ENCODE measurements at regions not wholly inside any gene's neighbourhood (a gene's known extent, or its start where the extent isn't known, plus 50 kb on each side); places are given as distances from the start of the nearest gene placed in this dataset.

DNA sequence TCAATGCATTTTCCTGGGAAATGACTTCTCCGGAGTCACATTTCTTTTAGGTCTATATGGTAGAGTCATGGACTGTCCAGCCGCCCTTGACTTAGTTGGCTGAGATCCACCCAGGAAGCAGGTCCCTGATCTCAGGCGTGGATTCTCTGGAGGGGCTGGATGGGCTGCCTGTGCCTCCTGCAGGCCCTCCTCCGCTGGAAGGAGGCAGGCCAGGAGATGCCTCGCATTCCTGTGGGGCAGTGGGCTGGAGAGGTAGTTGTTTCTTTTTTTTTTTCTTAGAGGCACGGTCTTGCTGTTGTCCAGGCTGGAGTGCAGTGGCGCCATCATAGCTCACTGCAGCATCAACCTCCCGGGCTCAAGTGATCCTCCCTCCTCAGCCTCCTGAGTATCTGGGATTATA, 129.0 kb upstream of the MYCN start:
- TF ChIP-seq CTCF (IDR thresholded peaks at IDR 0.05; ENCODE audit: low read depth, low read length, missing control alignments), result no peak
- DNase-seq (ENCODE audit: extremely low read depth, low read depth), result no peak
- no peak overlapping the region for H3K4me3 ChIP-seq (replicated peaks; ENCODE audit: low read depth, low read length)

GRCh38 chr2:15812187-15812780, 128.1 kb upstream of the MYCN start:
- no peak for TF ChIP-seq CTCF (IDR thresholded peaks at IDR 0.05; ENCODE audit: low read depth, low read length, missing control alignments)
- DNase-seq (ENCODE audit: extremely low read depth, low read depth), result no peak
- no peak overlapping the region for H3K4me3 ChIP-seq (replicated peaks; ENCODE audit: low read depth, low read length)

DNA sequence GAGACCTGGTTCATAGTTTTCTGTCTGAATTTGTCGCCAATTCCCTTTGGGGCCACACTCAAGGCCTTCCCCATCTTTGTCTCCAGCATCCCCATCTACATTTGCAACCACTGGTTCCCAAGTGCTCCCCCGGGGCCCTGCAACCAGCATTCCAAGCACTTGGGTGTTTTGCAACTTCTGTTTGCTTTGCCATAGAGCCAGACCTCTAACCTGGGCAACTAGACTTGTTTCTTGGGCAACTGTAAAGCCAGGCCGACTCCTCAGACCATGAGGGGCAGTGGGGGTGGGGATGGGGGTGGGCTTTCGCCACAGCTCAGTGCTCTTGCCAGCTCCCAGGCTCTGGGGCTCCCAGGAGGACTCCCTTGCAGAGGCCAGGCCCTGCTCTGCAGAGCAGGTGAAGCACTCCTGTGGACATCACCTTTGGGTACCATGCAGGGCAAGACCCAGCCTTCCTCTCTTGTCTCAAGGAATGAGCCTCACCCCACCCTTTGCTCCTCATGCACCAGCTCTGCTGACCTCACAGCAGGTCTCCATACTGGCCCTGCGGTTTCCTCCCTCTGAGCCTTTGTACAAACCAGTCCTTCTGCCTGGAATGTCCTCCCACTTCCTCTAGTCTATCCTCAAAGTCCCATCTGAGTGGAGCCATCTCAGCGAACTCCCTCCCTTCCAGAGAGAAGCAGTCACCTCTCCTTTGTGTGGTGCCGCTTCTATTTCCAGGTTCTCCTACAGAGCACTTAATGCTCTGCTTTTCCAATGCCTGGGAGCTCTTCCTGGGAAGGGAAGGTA, 126.7 kb upstream of the MYCN start:
- no peak for TF ChIP-seq CTCF (IDR thresholded peaks at IDR 0.05; ENCODE audit: low read depth, low read length, missing control alignments)
- no peak for DNase-seq (ENCODE audit: extremely low read depth, low read depth)
- no peak overlapping the region for H3K4me3 ChIP-seq (replicated peaks; ENCODE audit: low read depth, low read length)

DNA sequence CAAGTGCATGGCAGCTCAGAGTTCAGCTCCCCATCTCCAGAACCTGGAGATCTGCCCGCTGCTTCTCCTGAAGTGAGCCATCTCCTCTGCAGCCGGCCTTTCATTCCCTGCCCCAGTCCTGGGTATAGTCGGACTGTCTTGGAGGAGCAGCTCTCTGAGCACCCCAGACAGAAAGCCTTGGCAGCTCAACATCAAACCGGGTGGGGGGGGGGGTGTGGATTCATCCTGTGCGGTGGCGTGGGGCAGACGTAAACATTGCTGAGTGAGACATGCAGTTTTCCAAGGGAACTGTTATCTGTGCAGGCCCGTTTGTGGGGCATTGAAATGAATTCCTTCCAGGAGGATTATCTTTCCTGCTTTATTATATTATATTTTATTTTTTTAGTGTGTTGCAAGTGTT, 125.9 kb upstream of the MYCN start:
- no peak for TF ChIP-seq CTCF (IDR thresholded peaks at IDR 0.05; ENCODE audit: low read depth, low read length, missing control alignments)
- H3K4me3 ChIP-seq (replicated peaks; ENCODE audit: low read depth, low read length), result no peak overlapping the region
- no peak for DNase-seq (ENCODE audit: extremely low read depth, low read depth)

DNA sequence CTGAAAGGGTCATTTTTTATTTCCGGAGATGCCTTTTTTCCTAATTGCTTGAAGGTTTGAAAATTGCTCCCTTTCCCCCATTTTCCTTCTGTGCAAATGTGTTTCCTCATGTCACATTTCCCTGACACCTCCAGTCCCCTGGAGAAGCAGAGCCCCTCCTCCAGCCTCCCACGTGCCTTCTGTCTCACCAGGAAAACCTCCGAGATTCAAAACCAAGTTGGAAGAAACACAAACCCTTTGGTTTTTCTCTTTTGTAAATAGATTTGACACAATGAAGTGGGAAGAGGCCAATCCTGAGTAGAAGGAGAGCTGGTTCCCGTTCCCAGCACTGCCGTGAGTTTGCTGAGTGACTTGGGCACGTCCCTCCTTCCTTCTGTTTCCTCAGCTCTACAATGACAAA, 125.4 kb upstream of the MYCN start:
- no peak overlapping the region for H3K4me3 ChIP-seq (replicated peaks; ENCODE audit: low read depth, low read length)
- no peak for TF ChIP-seq CTCF (IDR thresholded peaks at IDR 0.05; ENCODE audit: low read depth, low read length, missing control alignments)
- DNase-seq (ENCODE audit: extremely low read depth, low read depth), result no peak

DNA sequence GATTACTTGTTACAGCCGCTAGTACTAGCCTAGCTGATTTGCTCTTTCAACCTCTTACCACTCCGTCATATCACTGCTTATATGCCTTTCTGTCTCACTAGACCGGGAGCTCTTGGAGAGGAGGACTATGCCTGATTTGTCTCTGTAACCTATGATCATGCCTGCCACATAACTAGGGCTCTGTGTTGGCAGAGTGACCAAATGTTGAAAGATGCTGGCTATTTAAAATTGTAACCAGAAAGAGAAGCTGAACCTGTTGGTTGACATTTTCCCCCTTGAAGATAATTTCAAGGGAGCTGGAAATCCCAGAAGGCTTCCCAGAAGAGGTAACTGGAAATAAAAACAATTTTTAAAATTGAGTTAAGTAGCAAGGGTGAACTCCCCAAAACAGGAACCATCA, 124.1 kb upstream of the MYCN start:
- H3K4me3 ChIP-seq (replicated peaks; ENCODE audit: low read depth, low read length), result no peak overlapping the region
- DNase-seq (ENCODE audit: extremely low read depth, low read depth), result no peak

More for the DNA sequence above, 124.1 kb upstream of the MYCN start:
- TF ChIP-seq CTCF (IDR thresholded peaks at IDR 0.05; ENCODE audit: low read depth, low read length, missing control alignments), result no peak

Measured in HFF-Myc (cell line).